ENCODE measurements at regions not wholly inside any gene's neighbourhood (a gene's known extent, or its start where the extent isn't known, plus 50 kb on each side); places are given as distances from the start of the nearest gene placed in this dataset.

- no peak overlapping the region for H3K4me3 ChIP-seq
- H3K9me2 ChIP-seq (ENCODE audit: insufficient read depth): no peaks in the 10 kb centered on the region
- Mint-ChIP-seq H3K27me3 (ENCODE audit: insufficient read depth, low read depth, poor library complexity) (peaks cover 2% of the 10 kb centered on the region), H3K4me3 (no peak overlapping the region), H3K9me3 (no peaks in the 10 kb centered on the region), H3K4me1 (0 out of 3 replicates have a peak, but pooled peaks cover 2% of the 10 kb centered on the region), H3K27ac (no peak overlapping the region), H3K36me3 (ENCODE audit: low read depth) (no peaks in the 10 kb centered on the region)
- peak; percentile 29; the same call in 1 of the 3 replicates for ATAC-seq
- DNase-seq (ENCODE audit: low spot score): peak; percentile 21
- H3K4me2 ChIP-seq: no peak overlapping the region
- TF ChIP-seq ZNF114 (CRISPR knock-in tag; IDR thresholded peaks at IDR 0.05) (no peak), CTCF (conservative IDR thresholded peaks at IDR 0.05; ENCODE audit: low read depth in 2 of 2) (peak in 1 of 2 experiments; percentile 25; a peak in 1 of 4 replicates), POLR2AphosphoS5 (IDR thresholded peaks at IDR 0.05; ENCODE audit: low read depth) (no peak), EZH2 (IDR thresholded peaks at IDR 0.05; ENCODE audit: low read depth, unreplicated experiment) (no peak), REST (IDR thresholded peaks at IDR 0.05; ENCODE audit: unreplicated experiment) (no peak), STAT1 (IDR thresholded peaks at IDR 0.05; ENCODE audit: unreplicated experiment) (no peak)
- no peak overlapping the region for H2AFZ ChIP-seq
- H3K36me3 ChIP-seq (ENCODE audit: insufficient read depth): no peaks in the 10 kb centered on the region
- H3K27me3 ChIP-seq (ENCODE audit: insufficient read depth): no peaks in the 10 kb centered on the region
- H3F3A ChIP-seq (replicated peaks; ENCODE audit: low read depth): no peaks in the 10 kb centered on the region
- no peaks in the 10 kb centered on the region for H4K20me1 ChIP-seq (replicated peaks; ENCODE audit: insufficient read depth)
- no peak overlapping the region for H3K27ac ChIP-seq (ENCODE audit: low read depth)
- H3K79me2 ChIP-seq (replicated peaks; ENCODE audit: insufficient read depth): no peaks in the 10 kb centered on the region
- no peaks in the 10 kb centered on the region for H3K4me1 ChIP-seq (ENCODE audit: insufficient read depth)
Measured at GRCh38 chr6:95841560-95841959, 174.2 kb upstream of the FUT9 start.

- no peak overlapping the region for H3K4me2 ChIP-seq
- H3K4me3 ChIP-seq: no peak overlapping the region
- no peaks in the 10 kb centered on the region for H3K36me3 Mint-ChIP-seq (ENCODE audit: low read depth)
- ATAC-seq (no peak), DNase-seq (ENCODE audit: low spot score) (no peak)
- no peaks in the 10 kb centered on the region for H4K20me1 ChIP-seq (replicated peaks; ENCODE audit: insufficient read depth)
- no peak overlapping the region for H2AFZ ChIP-seq
- H3K9me2 ChIP-seq (ENCODE audit: insufficient read depth): no peaks in the 10 kb centered on the region
- H3K27me3 ChIP-seq (ENCODE audit: insufficient read depth): no peaks in the 10 kb centered on the region
- no peak overlapping the region for H3K4me3 Mint-ChIP-seq
- H3K4me1 Mint-ChIP-seq: 0 out of 3 replicates have a peak, but pooled peaks cover 2% of the 10 kb centered on the region
- H3K27me3 Mint-ChIP-seq (ENCODE audit: insufficient read depth, low read depth, poor library complexity): no peaks in the 10 kb centered on the region
- H3K27ac ChIP-seq (ENCODE audit: low read depth): no peak overlapping the region
- H3K36me3 ChIP-seq (ENCODE audit: insufficient read depth): no peaks in the 10 kb centered on the region
- no peak overlapping the region for H3K27ac Mint-ChIP-seq
- no peaks in the 10 kb centered on the region for H3F3A ChIP-seq (replicated peaks; ENCODE audit: low read depth)
- no peaks in the 10 kb centered on the region for H3K9me3 Mint-ChIP-seq
- H3K79me2 ChIP-seq (replicated peaks; ENCODE audit: insufficient read depth): no peaks in the 10 kb centered on the region
- no peaks in the 10 kb centered on the region for H3K4me1 ChIP-seq (ENCODE audit: insufficient read depth)
- TF ChIP-seq EZH2phosphoT487 (IDR thresholded peaks at IDR 0.05; ENCODE audit: unreplicated experiment): no peak
- no peak for TF ChIP-seq ZNF331 (CRISPR knock-in tag; IDR thresholded peaks at IDR 0.05; ENCODE audit: low read depth)
- TF ChIP-seq EZH2 (IDR thresholded peaks at IDR 0.05; ENCODE audit: low read depth, unreplicated experiment): no peak
- TF ChIP-seq POLR2AphosphoS5 (IDR thresholded peaks at IDR 0.05; ENCODE audit: low read depth): no peak
- no peak for TF ChIP-seq ZNF462 (CRISPR knock-in tag; IDR thresholded peaks at IDR 0.05)
- no peak for TF ChIP-seq ZNF114 (CRISPR knock-in tag; IDR thresholded peaks at IDR 0.05)
- no peak for TF ChIP-seq JUNB (IDR thresholded peaks at IDR 0.05; ENCODE audit: unreplicated experiment)
Measured at GRCh38 chr6:95846652-95847051, 169.1 kb upstream of the FUT9 start.
